Spleen (tissue), 11 donors: ENCODE measurements at regions not wholly inside any gene's neighbourhood (a gene's known extent, or its start where the extent isn't known, plus 50 kb on each side); places are given as distances from the start of the nearest gene placed in this dataset.

ENCODE experiments used
- DNase-seq: peaks from one replicate; pipeline ENCODE4 v3.0.0-alpha.2; 2020
- H3K27ac ChIP-seq, 8 donors: fragments of 200-600 bp; sonication (generic) in 7 of 8; 1 replicate in 4 of 8; 2 replicates in 4 of 8; pipeline versions ENCODE4 v1.5.0 to v1.8.0; 2016 to 2021; ENCODE audit warnings: inconsistent platforms in 4 of 8, mild to moderate bottlenecking in 4 of 8, moderate library complexity in 1 of 8
- H3K27me3 ChIP-seq, 7 donors: fragments of 200-600 bp; sonication (generic) in 6 of 7; replicated peaks in 1 of 7; 1 replicate in 4 of 7; 2 replicates in 3 of 7; pipeline versions ENCODE4 v1.5.0 to v1.8.0; 2016 to 2021; ENCODE audit warnings: inconsistent platforms in 3 of 7, mild to moderate bottlenecking in 1 of 7
- H3K36me3 ChIP-seq, 6 donors: fragments of 200-600 bp; sonication (generic) in 5 of 6; 1 replicate in 4 of 6; 2 replicates in 2 of 6; pipeline versions ENCODE4 v1.5.0 to v1.8.0; 2016 to 2021; ENCODE audit warnings: inconsistent platforms in 2 of 6
- H3K4me1 ChIP-seq, 6 donors: fragments of 200-600 bp; sonication (generic) in 5 of 6; 1 replicate in 3 of 6; 2 replicates in 3 of 6; pipeline versions ENCODE4 v1.5.0 to v1.8.0; 2016 to 2021; ENCODE audit warnings: inconsistent platforms in 3 of 6
- H3K4me3 ChIP-seq, 8 donors: fragments of 200-600 bp; sonication (generic) in 7 of 8; 1 replicate in 4 of 8; 2 replicates in 4 of 8; pipeline versions ENCODE4 v1.5.0 to v1.8.0; 2016 to 2021; ENCODE audit warnings: inconsistent platforms in 4 of 8, mild to moderate bottlenecking in 4 of 8, moderate library complexity in 2 of 8
- H3K9me3 ChIP-seq, 8 donors: fragments of 200-600 bp; sonication (generic) in 7 of 8; 1 replicate in 4 of 8; 2 replicates in 4 of 8; pipeline versions ENCODE4 v1.5.0 to v1.8.0; 2016 to 2021; ENCODE audit warnings: inconsistent platforms in 4 of 8
- CTCF ChIP-seq, 11 experiments: fragments of 200-600 bp in 7 of 11; fragments of 450-650 bp in 4 of 11; sonication (generic) in 4 of 11; IDR thresholded peaks in 8 of 11; conservative IDR thresholded peaks in 3 of 11; 1 replicate in 7 of 11; 2 replicates in 4 of 11; pipeline versions ENCODE4 v1.4.0 to v1.8.0; 2016 to 2021; ENCODE audit warnings: antibody characterized with exemption in 11 of 11, inconsistent platforms in 4 of 11, mild to moderate bottlenecking in 1 of 11
- POLR2A ChIP-seq, 3 donors: fragments of 450-650 bp; IDR thresholded peaks; one replicate each; pipeline ENCODE4 v1.5.1; 2017; ENCODE audit warnings: antibody characterized with exemption in 3 of 3, mild to moderate bottlenecking in 1 of 3
- POLR2AphosphoS5 ChIP-seq, 3 donors: sonication (generic); formaldehyde crosslinking; IDR thresholded peaks; one replicate each; pipeline ENCODE4 v1.5.1; 2017; ENCODE audit warnings: antibody characterized with exemption in 3 of 3
- WGBS, 5 donors: extraction: QIAGEN DNeasy Blood & Tissue Kit in 3 of 5; methylation state at CpG; one replicate each; pipeline versions ENCODE4 v1.1.5 to v1.1.7; 2013 to 2018; 5-methylcytosine and 5-hydroxymethylcytosine counted together
- intact Hi-C: fragments of 100-400 bp; cut with DNase I; formaldehyde crosslinking; loops from one replicate; pipeline ENCODE4 v1.15.0; 2023; ENCODE audit warnings: low total_unique reads
- donor health status: healthy with polysubstance abuse.
- donor health status: DM: no; HTN: no; CAD: no; lungs with moderate emphysema.
- donor health status: DM: no; HTN: no; CAD: no.
- donor health status: Bipolar disorder and iron deficiency.
- donor health status: healthy.
- donor health status: DM: no; HTN: no; CAD: no.
- donor health status: DM: yes; HTN: yes; CAD: no.

GRCh38 chr3:109559389-109559788 lies 222.0 kb upstream of the DPPA4 start:
- Histone ChIP-seq H3K36me3 (no peaks in the 10 kb centered on the region), H3K27ac (no peak overlapping the region), H3K4me1 (no peaks in the 10 kb centered on the region), H3K9me3 (peaks cover 0 to 46% (median 24%) of the 10 kb centered on the region in 8 donors), H3K27me3 (no peaks in the 10 kb centered on the region), H3K4me3 (no peak overlapping the region)
- no peak for DNase-seq
- TF ChIP-seq CTCF (IDR thresholded peaks at IDR 0.05 in 8 of 11, conservative IDR thresholded peaks at IDR 0.05 in 3 of 11) (no peak), POLR2A (IDR thresholded peaks at IDR 0.05) (no peak), POLR2AphosphoS5 (IDR thresholded peaks at IDR 0.05) (no peak)
- WGBS, 5 donors: 83 to 98% (median 91%) methylated on average over 1 of the region's 1 CpG
- intact Hi-C loops: no loop called here

GRCh38 chr3:109563149-109563548 lies 225.8 kb upstream of the DPPA4 start:
- no peak overlapping the region for H3K4me3 ChIP-seq
- no peaks in the 10 kb centered on the region for H3K36me3 ChIP-seq
- TF ChIP-seq CTCF (IDR thresholded peaks at IDR 0.05 in 8 of 11, conservative IDR thresholded peaks at IDR 0.05 in 3 of 11) (no peak), POLR2AphosphoS5 (IDR thresholded peaks at IDR 0.05) (no peak), POLR2A (IDR thresholded peaks at IDR 0.05) (no peak)
- no peak overlapping the region for H3K27ac ChIP-seq
- no peak for DNase-seq
- H3K9me3 ChIP-seq: peaks cover 0 to 34% (median 18%) of the 10 kb centered on the region in 8 donors
- WGBS, 5 donors: 55 to 76% (median 60%) methylated on average over 7 of the region's 7 CpGs
- no peaks in the 10 kb centered on the region for H3K4me1 ChIP-seq
- no peaks in the 10 kb centered on the region for H3K27me3 ChIP-seq
- intact Hi-C loops: no loop called here

GRCh38 chr3:109569135-109569846 lies 231.9 kb upstream of the DPPA4 start:
- Histone ChIP-seq H3K27ac (no peak overlapping the region), H3K4me1 (no peaks in the 10 kb centered on the region), H3K36me3 (no peaks in the 10 kb centered on the region), H3K9me3 (no peaks in the 10 kb centered on the region), H3K4me3 (no peak overlapping the region), H3K27me3 (no peaks in the 10 kb centered on the region)
- intact Hi-C loops: no loop called here
- 66 to 85% (median 74%) methylated on average over 2 of the region's 2 CpGs for WGBS, 5 donors
- TF ChIP-seq POLR2A (IDR thresholded peaks at IDR 0.05): no peak
- no peak for TF ChIP-seq POLR2AphosphoS5 (IDR thresholded peaks at IDR 0.05)
- no peak for TF ChIP-seq CTCF (IDR thresholded peaks at IDR 0.05 in 8 of 11, conservative IDR thresholded peaks at IDR 0.05 in 3 of 11)
- no peak for DNase-seq

DNA sequence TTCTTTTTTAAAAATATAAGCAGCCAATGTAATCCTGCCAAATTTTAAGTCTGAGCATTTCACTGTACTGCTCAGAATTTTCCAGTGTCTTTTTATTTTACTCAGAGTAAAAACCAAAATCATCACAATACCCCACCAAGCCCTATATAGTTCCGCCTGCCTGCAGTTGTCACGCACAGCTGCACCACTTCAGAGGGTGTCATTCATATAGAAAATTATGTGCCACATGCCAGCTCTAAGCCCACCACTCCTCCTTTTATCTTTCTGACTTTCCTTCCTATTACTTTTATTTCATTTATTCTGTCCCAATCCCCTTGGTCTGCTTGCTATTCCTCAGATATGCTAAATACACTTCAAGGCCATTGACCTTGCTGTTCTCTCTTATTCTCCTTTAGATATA lies 233.1 kb upstream of the DPPA4 start:
- 74 to 85% (median 78%) methylated on average over 2 of the region's 2 CpGs for WGBS, 5 donors
- H3K4me1 ChIP-seq: no peaks in the 10 kb centered on the region
- TF ChIP-seq POLR2A (IDR thresholded peaks at IDR 0.05) (no peak), POLR2AphosphoS5 (IDR thresholded peaks at IDR 0.05) (no peak), CTCF (IDR thresholded peaks at IDR 0.05 in 8 of 11, conservative IDR thresholded peaks at IDR 0.05 in 3 of 11) (no peak)
- no peak overlapping the region for H3K27ac ChIP-seq
- H3K27me3 ChIP-seq: no peaks in the 10 kb centered on the region
- no peak for DNase-seq
- H3K36me3 ChIP-seq: no peaks in the 10 kb centered on the region
- no peaks in the 10 kb centered on the region for H3K9me3 ChIP-seq
- intact Hi-C loops: no loop called here
- H3K4me3 ChIP-seq: no peak overlapping the region
